Neutrophil (primary cell): ENCODE measurements at regions not wholly inside any gene's neighbourhood (a gene's known extent, or its start where the extent isn't known, plus 50 kb on each side); places are given as distances from the start of the nearest gene placed in this dataset.

Experiments used
- H3K27ac ChIP-seq: fragments of 200-600 bp; sonication (generic); 2 replicates; pipeline ENCODE4 v1.5.1; 2016; ENCODE audit warnings: mild to moderate bottlenecking, moderate library complexity
- H3K27me3 ChIP-seq: fragments of 200-600 bp; sonication (generic); 2 replicates; pipeline ENCODE4 v1.6.0; 2016; ENCODE audit warnings: mild to moderate bottlenecking
- H3K36me3 ChIP-seq: fragments of 200-600 bp; sonication (generic); 2 replicates; pipeline ENCODE4 v1.5.1; 2017
- H3K4me1 ChIP-seq, 2 experiments: fragments of 200-600 bp in 1 of 2; sonication (generic) in 1 of 2; 1 replicate in 1 of 2; 2 replicates in 1 of 2; pipeline versions ENCODE4 v1.5.1 to v1.6.1; 2013 to 2016; ENCODE audit warnings: low read depth in 1 of 2, low read length in 1 of 2, mild to moderate bottlenecking in 1 of 2, moderate library complexity in 1 of 2; ENCODE audit not compliant: control insufficient read depth in 1 of 2, insufficient read depth in 1 of 2
- H3K4me3 ChIP-seq, 2 experiments: fragments of 200-600 bp in 1 of 2; sonication (generic) in 1 of 2; 1 replicate in 1 of 2; 2 replicates in 1 of 2; pipeline ENCODE4 v1.5.1; 2013 to 2016; ENCODE audit warnings: low read depth in 1 of 2, low read length in 1 of 2, mild to moderate bottlenecking in 1 of 2, moderate library complexity in 1 of 2
- H3K9me3 ChIP-seq: fragments of 200-600 bp; sonication (generic); 2 replicates; pipeline ENCODE4 v1.5.1; 2016
- TF ChIP-seq, protein P1 (sequence below): fragments of 200-600 bp; sonication (generic); IDR thresholded peaks from 2 replicates; pipeline ENCODE4 v1.5.1; 2016; ENCODE audit warnings: antibody characterized with exemption

DNA sequence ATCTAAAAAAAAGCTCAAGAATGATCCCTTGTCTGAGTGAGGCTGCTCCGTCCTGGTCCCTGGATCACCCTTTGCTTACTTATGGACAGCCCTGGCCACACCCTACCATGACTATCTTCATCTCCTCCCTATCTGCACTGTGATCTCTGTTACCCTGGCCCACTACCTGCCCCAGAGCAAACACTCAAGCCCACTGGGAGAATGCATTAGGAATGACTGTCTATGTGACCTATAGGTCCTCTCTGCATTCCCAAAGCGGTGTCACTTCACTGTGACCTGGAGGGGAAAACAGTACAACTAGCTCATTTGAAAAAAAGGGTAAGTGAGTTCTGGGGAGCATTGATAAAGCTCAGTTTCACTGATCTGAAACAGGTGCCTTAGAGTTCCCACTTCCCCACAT, 86.4 kb upstream of the FOXP4 start:
- no peak overlapping the region for H3K27ac ChIP-seq
- no peaks in the 10 kb centered on the region for H3K4me1 ChIP-seq
- no peaks in the 10 kb centered on the region for H3K9me3 ChIP-seq
- peaks cover 59% of the 10 kb centered on the region for H3K27me3 ChIP-seq
- TF ChIP-seq, protein P1, sequence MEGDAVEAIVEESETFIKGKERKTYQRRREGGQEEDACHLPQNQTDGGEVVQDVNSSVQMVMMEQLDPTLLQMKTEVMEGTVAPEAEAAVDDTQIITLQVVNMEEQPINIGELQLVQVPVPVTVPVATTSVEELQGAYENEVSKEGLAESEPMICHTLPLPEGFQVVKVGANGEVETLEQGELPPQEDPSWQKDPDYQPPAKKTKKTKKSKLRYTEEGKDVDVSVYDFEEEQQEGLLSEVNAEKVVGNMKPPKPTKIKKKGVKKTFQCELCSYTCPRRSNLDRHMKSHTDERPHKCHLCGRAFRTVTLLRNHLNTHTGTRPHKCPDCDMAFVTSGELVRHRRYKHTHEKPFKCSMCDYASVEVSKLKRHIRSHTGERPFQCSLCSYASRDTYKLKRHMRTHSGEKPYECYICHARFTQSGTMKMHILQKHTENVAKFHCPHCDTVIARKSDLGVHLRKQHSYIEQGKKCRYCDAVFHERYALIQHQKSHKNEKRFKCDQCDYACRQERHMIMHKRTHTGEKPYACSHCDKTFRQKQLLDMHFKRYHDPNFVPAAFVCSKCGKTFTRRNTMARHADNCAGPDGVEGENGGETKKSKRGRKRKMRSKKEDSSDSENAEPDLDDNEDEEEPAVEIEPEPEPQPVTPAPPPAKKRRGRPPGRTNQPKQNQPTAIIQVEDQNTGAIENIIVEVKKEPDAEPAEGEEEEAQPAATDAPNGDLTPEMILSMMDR = no peak
- H3K36me3 ChIP-seq = no peaks in the 10 kb centered on the region
- H3K4me3 ChIP-seq = no peak overlapping the region

DNA sequence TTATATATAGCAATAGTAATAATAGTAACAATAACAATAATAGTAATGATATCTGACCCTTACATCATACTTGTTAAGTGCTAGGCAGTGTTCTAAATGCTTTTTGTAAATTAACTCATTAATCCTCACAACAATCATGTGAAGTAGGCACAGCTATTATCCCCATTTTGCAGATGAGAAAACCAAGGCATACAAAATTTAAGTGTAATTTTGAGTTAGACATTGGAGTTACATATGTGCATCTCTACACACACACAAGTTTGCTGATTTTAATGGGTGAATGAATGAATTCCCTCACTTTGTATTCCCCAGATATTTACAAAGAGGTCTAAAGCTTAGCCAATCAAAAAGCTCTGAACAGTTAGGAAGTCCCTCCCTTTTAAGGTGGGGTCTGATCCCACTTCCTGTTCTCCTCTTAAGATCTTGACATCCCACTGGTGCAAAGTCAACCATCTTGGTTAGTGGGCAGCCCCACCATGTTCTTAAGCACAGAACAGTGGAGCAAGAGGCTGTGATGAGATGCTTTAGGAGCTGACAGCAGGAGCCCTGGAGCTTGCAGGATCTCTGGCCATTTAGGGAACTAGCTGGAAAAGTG, 85.3 kb upstream of the FOXP4 start:
- H3K36me3 ChIP-seq = no peaks in the 10 kb centered on the region
- no peaks in the 10 kb centered on the region for H3K4me1 ChIP-seq
- TF ChIP-seq, protein P1 = no peak
- H3K4me3 ChIP-seq = no peak overlapping the region
- no peaks in the 10 kb centered on the region for H3K9me3 ChIP-seq
- H3K27ac ChIP-seq = no peak overlapping the region
- H3K27me3 ChIP-seq = peaks cover 65% of the 10 kb centered on the region

DNA sequence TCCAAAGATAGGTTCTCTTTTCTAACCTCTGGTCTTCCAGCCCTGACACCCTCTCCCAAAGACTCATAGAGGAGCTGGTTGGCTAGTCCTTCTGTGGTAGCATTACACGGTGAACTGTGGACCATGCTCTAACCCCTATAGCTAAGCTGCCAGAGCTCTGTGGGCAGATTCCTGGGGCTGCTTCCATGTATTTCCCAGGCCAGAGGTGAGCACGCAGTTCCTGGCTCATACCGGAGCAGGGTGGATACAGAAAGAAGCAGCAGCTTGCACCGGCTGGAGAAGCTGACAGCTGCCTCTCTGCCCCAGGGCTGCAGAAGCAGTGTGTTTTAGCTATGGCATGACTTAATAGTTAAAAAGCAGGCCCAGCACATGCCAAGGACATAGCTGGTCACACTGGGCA, 84.1 kb upstream of the FOXP4 start:
- Histone ChIP-seq H3K4me1 (no peaks in the 10 kb centered on the region), H3K4me3 (no peak overlapping the region), H3K27ac (no peak overlapping the region), H3K36me3 (no peaks in the 10 kb centered on the region), H3K9me3 (no peaks in the 10 kb centered on the region), H3K27me3 (peaks cover 70% of the 10 kb centered on the region)
- TF ChIP-seq, protein P1 = no peak

DNA sequence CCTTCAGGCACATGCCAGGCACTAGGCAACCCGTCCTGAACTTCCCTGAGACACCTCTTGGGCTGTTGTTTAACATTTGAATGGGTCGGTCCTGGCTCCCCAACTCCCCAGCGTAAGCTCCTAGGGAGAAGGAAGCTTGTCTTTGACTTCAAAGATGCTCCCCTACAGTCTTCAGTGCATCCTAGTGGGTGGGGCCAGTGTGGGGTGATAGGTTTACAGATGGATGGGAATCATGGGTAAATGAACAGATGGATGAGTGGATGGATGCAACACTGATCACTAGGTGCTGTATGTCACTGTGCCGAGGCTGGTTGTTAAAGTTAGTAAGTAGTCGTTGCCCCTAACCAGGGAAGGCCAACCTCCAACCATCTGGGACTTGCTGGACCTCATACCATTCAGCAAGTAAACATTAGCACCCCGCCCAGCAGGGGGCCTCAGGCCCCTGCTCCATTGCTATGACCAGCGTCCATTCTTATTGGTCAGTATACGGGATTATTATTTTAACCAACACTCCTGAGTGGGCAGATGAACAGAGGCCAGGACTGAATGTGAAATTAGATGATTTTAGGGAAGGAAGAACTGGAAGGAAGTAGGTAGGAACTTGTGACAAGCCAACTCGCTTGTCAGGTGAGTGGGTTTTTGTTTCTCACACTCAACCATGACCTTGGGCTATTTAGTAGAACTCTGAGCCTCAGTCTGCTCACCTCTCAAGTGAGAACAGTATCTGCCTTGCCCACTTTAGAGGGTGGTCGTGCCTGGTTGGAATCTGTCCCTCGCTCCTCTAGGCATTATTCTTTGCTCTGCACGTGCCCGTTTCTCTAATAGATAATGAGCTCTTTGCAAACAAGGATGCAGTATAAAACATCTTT, 82.9 kb upstream of the FOXP4 start:
- H3K27me3 ChIP-seq = peaks cover 79% of the 10 kb centered on the region
- H3K4me3 ChIP-seq = no peak overlapping the region
- TF ChIP-seq, protein P1 = no peak
- no peak overlapping the region for H3K27ac ChIP-seq
- no peaks in the 10 kb centered on the region for H3K4me1 ChIP-seq
- H3K9me3 ChIP-seq = no peaks in the 10 kb centered on the region
- H3K36me3 ChIP-seq = no peaks in the 10 kb centered on the region

DNA sequence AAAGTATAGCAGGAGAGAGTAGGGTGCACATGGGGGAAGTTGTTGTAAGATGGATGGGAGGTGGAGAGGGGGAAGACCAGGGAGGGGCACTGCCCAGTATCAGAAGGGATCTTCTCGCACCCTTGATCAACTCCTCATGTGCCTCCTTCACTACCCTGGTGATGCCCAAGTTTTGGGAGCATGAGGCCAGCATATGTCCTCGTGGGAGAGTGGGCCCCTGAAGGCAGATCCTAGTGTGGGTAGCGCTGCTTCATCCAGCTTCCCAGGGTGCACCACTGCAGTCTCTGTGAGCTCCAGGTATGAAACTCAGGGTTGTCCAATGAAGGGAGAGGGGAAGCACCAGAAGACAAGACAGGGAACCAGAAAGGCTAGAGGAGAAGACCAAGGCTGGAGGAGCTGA, 82.2 kb upstream of the FOXP4 start:
- H3K4me3 ChIP-seq = no peak overlapping the region
- no peaks in the 10 kb centered on the region for H3K9me3 ChIP-seq
- H3K27ac ChIP-seq = no peak overlapping the region
- no peaks in the 10 kb centered on the region for H3K4me1 ChIP-seq
- peaks cover 79% of the 10 kb centered on the region for H3K27me3 ChIP-seq
- TF ChIP-seq, protein P1 = no peak
- H3K36me3 ChIP-seq = no peaks in the 10 kb centered on the region
